ENCODE measurements at regions not wholly inside any gene's neighbourhood (a gene's known extent, or its start where the extent isn't known, plus 50 kb on each side); places are given as distances from the start of the nearest gene placed in this dataset.
A peak's percentile ranks its signal among the peaks of the same experiment; 100 is the strongest.
"Not testable (repeated sequence)": the region's sequence is repeated elsewhere in the genome, so short reads cannot be mapped to it uniquely, and the experiment has no call there.

GRCh38 chr7:3138206-3138605 lies 94.5 kb upstream of the CARD11 start:
- no peak for DNase-seq (ENCODE audit: low spot score)

- DNase-seq (ENCODE audit: low spot score) = no peak
Measured at GRCh38 chr7:3138997-3139396, 95.3 kb upstream of the CARD11 start.

GRCh38 chr7:3140834-3141233 lies 97.2 kb upstream of the CARD11 start:
- DNase-seq (ENCODE audit: low spot score) = no peak

- DNase-seq (ENCODE audit: low spot score) = no peak
Measured at GRCh38 chr7:3141326-3141725, 97.7 kb upstream of the CARD11 start.

- DNase-seq (ENCODE audit: low spot score) = no peak
Measured at GRCh38 chr7:3143869-3144775, 100.5 kb upstream of the CARD11 start.

GRCh38 chr7:3144776-3145125 lies 101.1 kb upstream of the CARD11 start:
- not testable (repeated sequence) for DNase-seq (ENCODE audit: low spot score)

GRCh38 chr7:3146571-3147226 lies 103.0 kb upstream of the CARD11 start:
- no peak for DNase-seq (ENCODE audit: low spot score)

- DNase-seq (ENCODE audit: low spot score) = not testable (repeated sequence)
Measured at GRCh38 chr7:3148471-3148870, 104.8 kb upstream of the CARD11 start.

- DNase-seq (ENCODE audit: low spot score) = no peak
Measured at GRCh38 chr7:3149231-3149995, 105.7 kb upstream of the CARD11 start.

GRCh38 chr7:3150027-3150426 lies 106.4 kb upstream of the CARD11 start:
- no peak for DNase-seq (ENCODE audit: low spot score)

- no peak for DNase-seq (ENCODE audit: low spot score)
Measured at GRCh38 chr7:3151784-3152183, 108.1 kb upstream of the CARD11 start.

GRCh38 chr7:3152714-3153113 lies 109.0 kb upstream of the CARD11 start:
- no peak for DNase-seq (ENCODE audit: low spot score)

GRCh38 chr7:3153118-3153517 lies 109.5 kb upstream of the CARD11 start:
- DNase-seq (ENCODE audit: low spot score) = no peak

- no peak for DNase-seq (ENCODE audit: low spot score)
Measured at GRCh38 chr7:3154317-3154716, 110.7 kb upstream of the CARD11 start.

GRCh38 chr7:3154881-3155494 lies 111.3 kb upstream of the CARD11 start:
- peak; percentile 34 for DNase-seq (ENCODE audit: low spot score)

- DNase-seq (ENCODE audit: low spot score) = no peak
Measured at GRCh38 chr7:3156508-3156907, 112.8 kb upstream of the CARD11 start.

- no peak for DNase-seq (ENCODE audit: low spot score)
Measured at GRCh38 chr7:3157566-3158287, 114.1 kb upstream of the CARD11 start.

- no peak for DNase-seq (ENCODE audit: low spot score)
Measured at GRCh38 chr7:3158341-3158760, 114.7 kb upstream of the CARD11 start.

- no peak for DNase-seq (ENCODE audit: low spot score)
Measured at GRCh38 chr7:3159039-3159438, 115.4 kb upstream of the CARD11 start.

GRCh38 chr7:3159445-3159844 lies 115.8 kb upstream of the CARD11 start:
- DNase-seq (ENCODE audit: low spot score) = no peak

- DNase-seq (ENCODE audit: low spot score) = not testable (repeated sequence)
Measured at GRCh38 chr7:3159926-3160325, 116.3 kb upstream of the CARD11 start.

GRCh38 chr7:3162289-3162688 lies 118.6 kb upstream of the CARD11 start:
- DNase-seq (ENCODE audit: low spot score) = no peak
